T47D (cell line): ENCODE measurements at regions not wholly inside any gene's neighbourhood (a gene's known extent, or its start where the extent isn't known, plus 50 kb on each side); places are given as distances from the start of the nearest gene placed in this dataset.
A peak's percentile ranks its signal among the peaks of the same experiment; 100 is the strongest.
"Not testable (repeated sequence)": the region's sequence is repeated elsewhere in the genome, so short reads cannot be mapped to it uniquely, and the experiment has no call there.

Experiments used
- DNase-seq, 2 experiments: peaks; one replicate each; pipeline versions ENCODE4 v3.0.0 to v3.0.0-alpha.2; 2011 to 2012; ENCODE audit warnings: low read depth in 1 of 2, low spot score in 1 of 2
- JUND ChIP-seq: IDR thresholded peaks from 2 replicates; pipeline ENCODE4 v1.6.1; 2012; ENCODE audit warnings: low read depth
- in situ Hi-C: cut with HindIII; loops from 2 replicates; pipeline ENCODE4 v1.10.0; 2016; ENCODE audit warnings: low sequenced_read_pairs, low pct_unique_long_range_greater_than_20kb

DNA sequence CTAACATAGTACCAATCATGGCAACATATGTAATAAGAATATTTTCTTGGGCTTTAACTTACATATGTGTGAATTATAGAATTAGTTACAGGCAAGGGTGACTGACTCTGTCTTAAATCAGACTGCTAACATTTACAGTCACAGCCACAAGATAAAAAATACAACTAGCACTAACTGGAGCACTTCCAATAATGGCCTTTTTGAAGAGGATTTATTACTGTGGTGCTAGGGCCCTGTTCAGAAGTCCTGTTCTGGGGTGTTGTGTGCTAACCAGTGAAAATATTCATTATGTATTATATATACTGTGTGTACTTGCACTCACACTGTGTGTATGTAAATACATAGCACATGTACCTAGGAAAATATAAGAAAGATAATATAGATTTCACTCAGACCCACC, 1611.2 kb downstream of the PCDH18 start:
- no peak for DNase-seq
- TF ChIP-seq JUND: no peak
- in situ Hi-C loops: no loop called here

DNA sequence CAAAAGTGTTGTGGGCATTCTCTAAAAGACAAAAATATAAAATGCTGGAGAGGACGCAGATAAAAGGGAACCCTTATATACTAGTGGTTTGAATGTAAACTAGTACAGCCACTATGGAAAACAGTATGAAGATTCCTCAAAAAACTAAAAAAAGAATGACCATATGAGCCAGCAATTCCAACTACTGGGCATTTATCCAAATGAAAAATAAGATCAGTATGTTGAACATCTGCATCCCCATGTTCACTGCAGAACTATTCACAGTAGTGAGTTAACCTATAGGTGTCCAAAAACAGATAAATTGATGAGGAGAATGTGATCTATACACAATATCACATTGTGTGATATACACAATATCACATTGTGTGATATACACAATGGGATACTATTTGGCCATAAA, 1615.3 kb downstream of the PCDH18 start:
- TF ChIP-seq JUND: no peak
- in situ Hi-C loops: no loop called here
- DNase-seq: no peak

DNA sequence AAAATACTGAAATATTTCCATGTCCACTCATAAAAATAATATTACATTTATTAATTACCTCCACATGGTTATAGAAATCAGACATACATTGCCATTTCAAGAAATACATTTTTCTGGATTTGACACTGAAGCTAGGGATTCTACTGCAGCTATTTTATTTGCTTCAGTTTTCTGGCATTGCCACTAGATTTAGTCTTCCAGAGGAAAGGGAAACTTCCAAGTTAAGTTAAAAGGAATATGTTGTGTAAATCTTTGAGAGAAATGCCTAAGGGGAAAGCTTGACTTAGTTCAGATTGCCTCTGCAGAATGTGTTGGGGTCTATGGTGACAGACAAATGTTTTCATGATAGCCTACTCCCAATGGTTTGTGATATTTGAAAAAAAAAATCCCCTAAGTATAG, 1631.3 kb downstream of the PCDH18 start:
- no peak for DNase-seq
- in situ Hi-C loops: no loop called here
- TF ChIP-seq JUND: no peak

DNA sequence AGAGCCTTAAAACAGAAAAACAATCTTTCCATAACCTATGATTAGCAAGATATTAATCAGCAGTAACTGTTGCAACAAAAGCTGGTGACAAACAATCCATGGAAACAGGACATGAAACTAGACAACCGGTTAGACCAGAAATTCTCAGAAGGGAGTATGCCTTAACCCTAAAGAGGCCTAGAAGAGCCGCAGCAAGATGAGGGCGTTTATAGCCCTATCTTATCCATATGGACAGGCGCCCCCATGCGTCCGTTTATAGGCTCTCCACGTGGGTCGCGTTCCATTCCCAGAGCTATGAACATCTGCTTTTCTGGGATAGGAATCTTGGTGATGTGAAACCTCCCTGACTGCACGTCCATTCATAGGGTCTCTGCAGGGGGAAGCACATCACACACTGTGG, 1662.7 kb upstream of the PABPC4L start:
- in situ Hi-C loops: not testable (repeated sequence)
- DNase-seq: peak in 1 of 2 experiments; percentile 92

DNA sequence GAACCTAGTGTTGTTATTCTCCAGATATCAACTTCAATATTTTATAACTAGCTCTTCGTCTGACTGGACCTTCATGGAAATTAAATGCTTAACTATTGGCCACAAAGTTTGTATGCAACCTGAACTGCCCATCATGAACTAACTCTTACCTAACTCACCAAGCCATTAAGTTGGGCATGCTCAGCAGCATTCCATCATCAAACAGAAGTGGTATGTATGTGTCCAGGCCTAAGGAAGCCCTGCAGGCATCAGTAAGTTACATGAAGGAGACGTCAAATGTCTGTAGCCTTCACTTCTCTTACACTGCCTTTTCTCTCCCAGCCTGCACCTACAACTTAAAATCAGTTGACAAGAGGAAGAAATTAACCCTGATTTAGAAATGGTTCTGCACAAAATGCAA, 1639.2 kb upstream of the PABPC4L start:
- no peak for TF ChIP-seq JUND
- in situ Hi-C loops: no loop called here
- peak in 1 of 2 experiments; percentile 7 for DNase-seq

DNA sequence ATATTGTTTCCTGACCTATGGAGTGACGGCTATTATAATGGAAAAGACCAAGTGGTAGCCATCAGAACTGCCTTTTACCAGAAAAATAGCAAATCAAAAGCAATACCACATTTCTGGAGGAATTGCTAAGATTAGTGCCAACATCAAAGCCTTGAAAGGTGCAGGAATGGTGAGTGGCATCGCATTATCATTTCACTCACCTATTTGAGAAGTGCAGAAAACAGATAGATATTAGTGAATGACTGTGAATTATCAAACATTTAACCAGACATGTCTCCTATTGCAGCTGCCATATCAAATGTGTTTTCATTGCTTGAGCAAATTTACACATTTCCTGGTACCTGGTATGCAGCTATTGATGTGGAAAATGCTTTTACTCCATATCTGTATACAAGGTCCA, 1638.1 kb upstream of the PABPC4L start:
- in situ Hi-C loops: no loop called here
- no peak for TF ChIP-seq JUND
- no peak for DNase-seq

DNA sequence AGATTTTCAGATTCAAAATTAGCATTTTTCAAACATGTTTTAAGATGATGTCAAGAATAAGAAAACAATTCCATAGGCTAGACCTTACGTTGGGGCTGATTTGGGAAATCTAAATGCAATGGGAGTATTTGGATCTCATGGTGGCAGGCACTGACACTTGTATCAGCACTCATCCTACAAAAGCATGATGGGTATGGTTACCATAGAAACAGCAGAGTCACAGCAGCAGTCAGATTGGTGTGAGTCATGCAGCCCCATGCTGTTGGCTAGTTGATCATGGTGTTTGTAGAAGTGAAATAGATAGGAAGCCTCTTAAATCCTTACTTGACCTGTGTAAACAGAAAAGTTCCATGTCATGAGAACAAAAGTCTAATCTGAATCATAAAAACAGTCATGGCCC, 1637.3 kb upstream of the PABPC4L start:
- DNase-seq: no peak
- in situ Hi-C loops: no loop called here
- TF ChIP-seq JUND: no peak

DNA sequence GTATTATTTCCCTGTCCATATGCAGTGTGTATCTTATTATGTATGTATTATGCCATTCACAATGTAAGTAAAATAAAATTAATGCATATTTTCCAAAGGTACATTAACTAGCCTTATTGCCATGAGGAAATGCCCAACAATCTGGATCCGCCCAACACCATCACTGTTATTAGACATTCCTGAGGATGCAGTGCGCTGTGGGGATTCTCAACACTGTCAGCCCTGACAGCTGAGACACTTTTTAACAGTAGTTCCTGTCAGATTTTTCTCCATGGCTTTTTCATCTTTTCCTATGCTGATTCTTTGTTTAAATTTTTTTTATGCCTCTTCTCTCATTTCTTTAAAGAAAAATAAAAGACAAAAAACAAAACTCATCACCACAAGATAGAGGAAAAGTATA, 1632.9 kb upstream of the PABPC4L start:
- no peak for DNase-seq
- TF ChIP-seq JUND: no peak
- in situ Hi-C loops: no loop called here

DNA sequence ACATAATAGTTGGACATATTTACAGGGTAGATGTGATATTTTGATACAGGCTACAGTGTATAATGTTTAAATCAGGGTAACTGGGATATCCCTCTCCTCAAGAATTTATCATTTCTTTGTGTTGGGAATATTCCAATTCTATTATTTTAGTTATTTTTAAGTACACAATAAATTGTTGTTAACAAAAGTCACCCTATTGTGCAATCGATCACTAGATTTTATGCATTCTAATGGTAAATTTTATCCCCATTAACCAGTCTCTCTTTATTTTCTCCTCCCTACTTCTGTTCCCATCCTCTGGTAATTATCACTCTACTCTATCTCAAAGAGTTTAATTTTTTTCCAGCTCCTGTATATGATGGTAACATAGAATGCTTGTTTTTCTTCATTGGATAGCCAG, 1631.9 kb upstream of the PABPC4L start:
- no peak for TF ChIP-seq JUND
- in situ Hi-C loops: no loop called here
- DNase-seq: no peak

DNA sequence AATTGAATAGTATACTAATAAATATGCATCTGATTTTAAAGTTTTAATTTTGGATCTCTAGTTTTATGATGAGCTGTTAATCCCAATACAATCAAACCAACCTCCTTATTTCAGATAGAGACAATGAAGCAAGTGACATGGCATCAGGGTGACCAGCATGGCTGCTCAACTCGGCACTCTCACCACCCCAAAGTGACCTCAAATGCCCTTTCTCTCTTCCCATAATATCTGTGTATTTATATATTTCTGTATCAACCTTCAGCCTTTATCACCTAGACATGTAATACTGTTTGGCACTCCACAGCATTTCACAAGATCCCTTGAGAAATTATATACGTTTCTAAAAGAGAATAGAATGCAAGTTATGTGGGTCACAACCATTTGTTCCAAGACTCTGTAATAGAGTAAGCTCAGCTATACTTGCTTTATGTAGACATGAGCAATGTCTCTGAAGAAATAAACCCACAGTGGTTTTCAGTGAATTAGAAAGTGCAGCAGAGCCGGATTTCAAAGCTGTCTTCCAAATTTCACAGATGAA, 1623.2 kb upstream of the PABPC4L start:
- in situ Hi-C loops: no loop called here
- DNase-seq: no peak
- no peak for TF ChIP-seq JUND

DNA sequence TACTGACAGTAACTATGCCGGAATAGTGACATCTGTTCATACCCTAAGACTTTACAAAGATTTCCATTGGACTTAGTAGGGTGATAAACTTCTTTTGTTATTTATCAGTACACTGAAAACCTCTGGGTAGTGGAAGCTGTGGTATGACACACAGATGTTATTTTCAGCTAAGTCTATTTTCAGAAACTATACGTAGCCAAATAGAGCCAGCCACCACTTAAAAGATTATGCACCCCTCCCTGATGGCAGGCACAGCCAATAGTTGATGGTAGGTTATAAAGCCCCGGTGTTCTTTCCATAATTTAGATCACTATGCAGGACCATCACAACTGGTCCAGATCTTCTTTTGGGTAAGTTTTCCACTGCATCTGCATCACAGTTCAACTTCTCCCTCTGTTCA, 1603.2 kb upstream of the PABPC4L start:
- no peak for DNase-seq
- in situ Hi-C loops: no loop called here
- TF ChIP-seq JUND: no peak

DNA sequence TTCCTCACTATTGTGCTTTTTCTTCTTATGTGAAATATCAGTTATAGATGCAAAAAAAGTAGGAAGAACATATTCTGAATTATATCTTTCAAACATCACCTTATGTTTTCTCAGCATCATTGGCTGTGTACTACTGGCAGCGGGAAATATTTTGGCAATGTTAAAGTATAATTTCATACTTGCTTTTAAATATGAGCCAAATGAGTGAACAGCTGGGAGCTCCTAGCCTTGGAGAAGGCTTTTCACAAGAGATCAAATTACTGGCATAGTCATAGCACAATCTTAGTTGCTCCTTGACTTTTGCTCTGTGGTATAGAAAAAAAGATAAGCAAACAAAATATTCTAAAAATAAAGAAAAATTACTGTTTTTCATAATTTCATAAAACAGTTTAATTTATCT, 1575.8 kb upstream of the PABPC4L start:
- no peak for DNase-seq
- TF ChIP-seq JUND: no peak
- in situ Hi-C loops: no loop called here

DNA sequence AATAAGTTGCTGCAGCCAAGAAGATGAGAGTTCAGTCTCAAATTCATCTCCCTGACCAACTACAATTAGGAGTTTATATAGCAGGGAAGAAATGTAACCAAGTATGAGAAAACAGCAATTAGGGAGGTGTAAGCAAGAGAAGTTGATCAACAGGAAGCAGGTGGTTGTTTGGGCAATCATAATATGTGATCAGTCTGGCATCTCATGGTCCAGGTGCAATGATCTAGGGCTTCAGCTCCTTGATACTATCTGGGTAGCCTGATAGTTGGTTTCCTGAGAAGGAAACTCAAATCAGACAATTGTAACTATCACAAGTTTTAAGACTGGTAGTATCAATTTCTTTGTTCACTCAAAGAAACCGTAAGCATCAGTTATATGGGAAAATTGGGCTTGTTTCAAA, 1574.3 kb upstream of the PABPC4L start:
- TF ChIP-seq JUND: no peak
- no peak for DNase-seq
- in situ Hi-C loops: no loop called here

DNA sequence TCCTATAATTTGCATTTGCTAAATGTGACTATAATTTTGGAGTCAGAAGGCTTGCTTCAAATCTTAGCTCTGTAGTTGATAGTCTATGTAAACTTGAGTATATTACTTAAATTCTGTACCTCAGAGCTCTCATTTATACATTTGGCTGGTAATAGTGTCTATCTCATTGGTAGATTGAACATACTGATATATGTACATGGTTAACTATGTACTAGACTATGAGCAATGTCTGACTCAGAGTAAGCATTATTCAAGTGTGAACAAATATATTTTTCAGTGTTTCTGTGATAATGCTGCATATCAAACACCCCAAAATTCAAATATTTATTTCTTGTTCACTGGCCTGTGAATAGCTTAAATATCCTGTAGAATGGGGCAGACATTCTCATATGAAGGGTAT, 1568.9 kb upstream of the PABPC4L start:
- no peak for TF ChIP-seq JUND

More for the DNA sequence above, 1568.9 kb upstream of the PABPC4L start:
- no peak for DNase-seq
- in situ Hi-C loops: no loop called here
